NCI-H774 (cell line): ENCODE measurements at regions not wholly inside any gene's neighbourhood (a gene's known extent, or its start where the extent isn't known, plus 50 kb on each side); places are given as distances from the start of the nearest gene placed in this dataset.
A peak's percentile ranks its signal among the peaks of the same experiment; 100 is the strongest.

ENCODE experiments used
- DNase-seq: peaks from one replicate; lab custom pipeline; 2025; lab: John Stamatoyannopoulos, UW

GRCh38 chr6:126905917-126906316, 212.6 kb upstream of the RSPO3 start:
- no peak for DNase-seq

GRCh38 chr6:126907312-126907711, 211.2 kb upstream of the RSPO3 start:
- no peak for DNase-seq

- no peak for DNase-seq
Observed at GRCh38 chr6:126907996-126908395, 210.5 kb upstream of the RSPO3 start.

- DNase-seq = no peak
Observed at GRCh38 chr6:126909493-126909892, 209.0 kb upstream of the RSPO3 start.

GRCh38 chr6:126913651-126914050, 204.8 kb upstream of the RSPO3 start:
- DNase-seq = no peak

GRCh38 chr6:126914172-126914571, 204.3 kb upstream of the RSPO3 start:
- no peak for DNase-seq

- no peak for DNase-seq
Observed at GRCh38 chr6:126914801-126915200, 203.7 kb upstream of the RSPO3 start.

GRCh38 chr6:126919947-126920346, 198.5 kb upstream of the RSPO3 start:
- no peak for DNase-seq

GRCh38 chr6:126923807-126924206, 194.7 kb upstream of the RSPO3 start:
- no peak for DNase-seq

- DNase-seq = no peak
Observed at GRCh38 chr6:126926926-126927325, 191.5 kb upstream of the RSPO3 start.

GRCh38 chr6:126927841-126928240, 190.6 kb upstream of the RSPO3 start:
- no peak for DNase-seq

GRCh38 chr6:126937426-126937825, 181.0 kb upstream of the RSPO3 start:
- no peak for DNase-seq

GRCh38 chr6:126939784-126940183, 178.7 kb upstream of the RSPO3 start:
- no peak for DNase-seq

GRCh38 chr6:126941751-126942150, 176.7 kb upstream of the RSPO3 start:
- no peak for DNase-seq

- no peak for DNase-seq
Observed at GRCh38 chr6:126944512-126944911, 174.0 kb upstream of the RSPO3 start.

GRCh38 chr6:126945150-126945685, 173.3 kb upstream of the RSPO3 start:
- DNase-seq = no peak

- DNase-seq = no peak
Observed at GRCh38 chr6:126945812-126946360, 172.6 kb upstream of the RSPO3 start.

GRCh38 chr6:126947070-126947469, 171.4 kb upstream of the RSPO3 start:
- no peak for DNase-seq

- no peak for DNase-seq
Observed at GRCh38 chr6:126949786-126950185, 168.7 kb upstream of the RSPO3 start.

- DNase-seq = no peak
Observed at GRCh38 chr6:126955621-126956020, 162.8 kb upstream of the RSPO3 start.

GRCh38 chr6:126957721-126958120, 160.8 kb upstream of the RSPO3 start:
- DNase-seq = no peak

- no peak for DNase-seq
Observed at GRCh38 chr6:126959765-126960164, 158.7 kb upstream of the RSPO3 start.

- peak; percentile 61 for DNase-seq
Observed at GRCh38 chr6:126963077-126963809, 155.2 kb upstream of the RSPO3 start.
